Breast epithelium (tissue), 3 donors: ENCODE measurements at regions not wholly inside any gene's neighbourhood (a gene's known extent, or its start where the extent isn't known, plus 50 kb on each side); places are given as distances from the start of the nearest gene placed in this dataset.

Experiments used
- CTCF ChIP-seq, 3 donors: fragments of 450-650 bp; IDR thresholded peaks; one replicate each; pipeline ENCODE4 v1.5.1; 2016 to 2017; ENCODE audit warnings: antibody characterized with exemption in 3 of 3, mild to moderate bottlenecking in 3 of 3, moderate library complexity in 3 of 3
- POLR2A ChIP-seq: fragments of 450-650 bp; IDR thresholded peaks from one replicate; pipeline ENCODE4 v1.6.1; 2016; ENCODE audit warnings: antibody characterized with exemption, mild to moderate bottlenecking, moderate library complexity

GRCh38 chr14:94840467-94840866 lies 70.6 kb upstream of the GSC start:
- TF ChIP-seq CTCF (IDR thresholded peaks at IDR 0.05), result no peak
- TF ChIP-seq POLR2A, result no peak
